Colonic mucosa (tissue), 4 donors: ENCODE measurements at regions not wholly inside any gene's neighbourhood (a gene's known extent, or its start where the extent isn't known, plus 50 kb on each side); places are given as distances from the start of the nearest gene placed in this dataset.

Experiments used
- DNase-seq: peaks from one replicate; pipeline ENCODE4 v3.0.0-alpha.2; 2020
- H3K27ac ChIP-seq: fragments of 200-600 bp; one replicate; pipeline ENCODE4 v1.8.0; 2021
- H3K27me3 ChIP-seq: fragments of 200-600 bp; one replicate; pipeline ENCODE4 v1.8.0; 2021
- H3K36me3 ChIP-seq: fragments of 200-600 bp; one replicate; pipeline ENCODE4 v1.8.0; 2021
- H3K4me1 ChIP-seq: fragments of 200-600 bp; one replicate; pipeline ENCODE4 v1.8.0; 2021; ENCODE audit warnings: mild to moderate bottlenecking
- H3K4me3 ChIP-seq: fragments of 200-600 bp; one replicate; pipeline ENCODE4 v1.8.0; 2021
- H3K9ac ChIP-seq, 2 donors: one replicate each; pipeline ENCODE4 v1.7.0; 2013; ENCODE audit warnings: control low read depth in 2 of 2, low read depth in 2 of 2, low read length in 2 of 2
- H3K9me3 ChIP-seq: fragments of 200-600 bp; one replicate; pipeline ENCODE4 v1.8.0; 2021
- intact Hi-C: fragments of 100-400 bp; cut with DNase I; formaldehyde crosslinking; loops from one replicate; pipeline ENCODE4 v1.14.1; 2022
- TF ChIP-seq, protein P1 (sequence below): fragments of 200-600 bp; IDR thresholded peaks from one replicate; pipeline ENCODE4 v1.8.0; 2022; ENCODE audit warnings: antibody characterized with exemption, mild to moderate bottlenecking
- donor health status: healthy.
- donor health status: DM: no; HTN: no; CAD: no.
- donor health status: DM: no; HTN: no; CAD: no.

DNA sequence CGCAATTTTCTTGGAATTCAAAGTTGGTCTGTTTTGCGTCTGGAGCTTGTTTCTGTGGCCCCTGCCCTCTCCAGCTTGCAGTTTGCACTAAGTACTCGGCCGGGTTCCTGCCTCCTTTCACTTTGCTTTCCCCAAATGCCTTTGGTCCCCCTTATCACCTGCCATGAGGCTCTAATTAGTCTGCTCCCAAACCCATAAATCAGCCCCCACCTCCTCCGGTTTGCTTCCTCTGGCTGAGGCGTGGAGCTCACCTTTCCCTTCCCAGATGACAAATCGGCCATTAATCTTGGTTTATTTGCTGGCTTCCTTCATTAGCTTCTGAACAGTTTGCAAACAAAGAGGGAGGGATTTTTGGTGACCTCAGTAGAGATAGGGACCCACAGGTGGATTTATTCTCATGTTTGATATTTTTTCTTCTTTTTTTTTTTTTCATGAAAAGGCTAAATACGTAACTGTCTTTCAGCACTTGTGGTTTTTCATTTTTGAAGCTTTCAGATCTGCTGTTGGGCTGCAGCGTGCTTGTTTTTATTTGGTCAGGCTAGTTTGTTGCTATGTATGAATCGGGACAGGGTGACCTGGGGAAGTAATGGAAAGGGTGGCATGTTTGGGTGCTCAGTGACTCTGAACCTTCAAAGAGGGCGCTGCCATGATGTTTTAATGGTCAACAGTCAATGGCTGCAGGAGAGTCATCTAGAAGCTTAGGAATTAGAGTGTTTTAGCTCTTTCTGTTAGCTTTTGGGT, 121.7 kb upstream of the JAG1 start:
- no peak overlapping the region for H3K9ac ChIP-seq
- H3K4me3 ChIP-seq = no peak overlapping the region
- TF ChIP-seq, protein P1, sequence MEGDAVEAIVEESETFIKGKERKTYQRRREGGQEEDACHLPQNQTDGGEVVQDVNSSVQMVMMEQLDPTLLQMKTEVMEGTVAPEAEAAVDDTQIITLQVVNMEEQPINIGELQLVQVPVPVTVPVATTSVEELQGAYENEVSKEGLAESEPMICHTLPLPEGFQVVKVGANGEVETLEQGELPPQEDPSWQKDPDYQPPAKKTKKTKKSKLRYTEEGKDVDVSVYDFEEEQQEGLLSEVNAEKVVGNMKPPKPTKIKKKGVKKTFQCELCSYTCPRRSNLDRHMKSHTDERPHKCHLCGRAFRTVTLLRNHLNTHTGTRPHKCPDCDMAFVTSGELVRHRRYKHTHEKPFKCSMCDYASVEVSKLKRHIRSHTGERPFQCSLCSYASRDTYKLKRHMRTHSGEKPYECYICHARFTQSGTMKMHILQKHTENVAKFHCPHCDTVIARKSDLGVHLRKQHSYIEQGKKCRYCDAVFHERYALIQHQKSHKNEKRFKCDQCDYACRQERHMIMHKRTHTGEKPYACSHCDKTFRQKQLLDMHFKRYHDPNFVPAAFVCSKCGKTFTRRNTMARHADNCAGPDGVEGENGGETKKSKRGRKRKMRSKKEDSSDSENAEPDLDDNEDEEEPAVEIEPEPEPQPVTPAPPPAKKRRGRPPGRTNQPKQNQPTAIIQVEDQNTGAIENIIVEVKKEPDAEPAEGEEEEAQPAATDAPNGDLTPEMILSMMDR = no peak
- no peak for DNase-seq
- H3K9me3 ChIP-seq = no peaks in the 10 kb centered on the region
- H3K36me3 ChIP-seq = no peaks in the 10 kb centered on the region
- H3K4me1 ChIP-seq = no peaks in the 10 kb centered on the region
- no peaks in the 10 kb centered on the region for H3K27me3 ChIP-seq
- intact Hi-C loops = no loop called here
- no peak overlapping the region for H3K27ac ChIP-seq

DNA sequence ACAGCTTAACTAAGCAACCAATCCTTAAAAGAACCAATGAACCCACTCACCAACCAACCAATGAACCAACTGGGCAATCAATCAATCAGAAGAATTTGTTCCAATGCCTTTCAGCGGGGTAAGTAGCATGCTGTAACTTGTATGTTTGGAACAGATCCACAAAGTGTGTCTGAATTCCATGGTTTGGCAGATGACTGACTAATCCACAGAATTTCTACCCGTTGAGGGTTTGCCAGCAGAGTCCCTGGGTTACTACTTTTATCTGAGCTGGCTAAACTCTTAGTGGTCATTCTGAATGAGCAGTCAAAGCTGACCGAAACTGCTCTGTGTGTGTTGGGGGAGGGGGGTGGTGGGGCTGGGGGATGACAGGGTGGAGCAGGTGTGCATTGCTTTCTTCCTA, 125.0 kb upstream of the JAG1 start:
- no peaks in the 10 kb centered on the region for H3K4me1 ChIP-seq
- no peak overlapping the region for H3K27ac ChIP-seq
- intact Hi-C loops = no loop called here
- no peak for DNase-seq
- no peaks in the 10 kb centered on the region for H3K27me3 ChIP-seq
- H3K36me3 ChIP-seq = no peaks in the 10 kb centered on the region
- H3K9ac ChIP-seq = no peak overlapping the region
- no peaks in the 10 kb centered on the region for H3K9me3 ChIP-seq
- no peak overlapping the region for H3K4me3 ChIP-seq
- TF ChIP-seq, protein P1 = no peak

DNA sequence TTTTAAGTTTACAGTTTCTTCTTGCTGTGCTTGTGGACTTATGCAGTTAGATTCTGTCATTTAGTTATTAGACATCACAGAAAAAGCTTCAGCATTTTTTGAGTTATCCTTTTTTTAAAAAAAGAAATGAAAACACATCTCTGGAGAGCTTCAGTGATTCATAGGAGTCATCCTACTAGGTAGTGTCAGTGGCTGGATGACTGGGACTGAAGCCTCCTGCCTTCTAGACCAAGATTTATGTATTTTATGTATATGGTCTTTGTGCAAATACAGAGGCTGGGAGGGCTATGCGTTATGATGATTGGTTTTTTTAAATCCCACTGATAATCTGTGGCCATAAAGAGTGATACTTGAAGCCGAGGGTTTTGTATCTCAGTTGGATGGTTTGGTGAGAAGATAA, 125.9 kb upstream of the JAG1 start:
- Histone ChIP-seq H3K27me3 (no peaks in the 10 kb centered on the region), H3K9ac (no peak overlapping the region), H3K4me3 (no peak overlapping the region), H3K36me3 (no peaks in the 10 kb centered on the region), H3K4me1 (no peaks in the 10 kb centered on the region), H3K27ac (no peak overlapping the region), H3K9me3 (no peaks in the 10 kb centered on the region)
- intact Hi-C loops = no loop called here
- TF ChIP-seq, protein P1 = no peak
- DNase-seq = no peak

- H3K27ac ChIP-seq = no peak overlapping the region
- no peaks in the 10 kb centered on the region for H3K9me3 ChIP-seq
- no peaks in the 10 kb centered on the region for H3K4me1 ChIP-seq
- H3K9ac ChIP-seq = no peak overlapping the region
- intact Hi-C loops = no loop called here
- TF ChIP-seq, protein P1 = no peak
- DNase-seq = no peak
- no peak overlapping the region for H3K4me3 ChIP-seq
- no peaks in the 10 kb centered on the region for H3K27me3 ChIP-seq
- H3K36me3 ChIP-seq = no peaks in the 10 kb centered on the region
These were observed 126.5 kb upstream of the JAG1 start for GRCh38 chr20:10800288-10800687.

DNA sequence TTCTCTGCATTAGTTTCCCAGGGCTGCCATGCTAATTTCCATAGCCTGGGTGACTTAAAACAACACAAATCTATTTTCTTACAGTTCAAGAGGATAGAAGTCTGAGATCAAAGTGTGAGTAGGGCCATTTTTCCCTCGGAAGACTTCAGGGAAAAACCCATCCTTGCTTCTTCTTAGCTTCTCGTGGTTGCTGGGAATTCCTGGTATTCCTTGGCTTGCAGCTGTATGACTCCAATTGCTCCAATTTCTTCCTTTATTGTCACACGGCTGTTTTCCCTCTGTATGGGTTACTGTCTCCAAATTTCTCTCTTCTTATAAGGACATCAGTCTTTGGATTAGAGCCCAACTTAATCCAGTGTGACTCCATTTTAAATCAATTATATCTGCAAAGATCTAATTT, 128.4 kb upstream of the JAG1 start:
- H3K27me3 ChIP-seq = no peaks in the 10 kb centered on the region
- no peaks in the 10 kb centered on the region for H3K4me1 ChIP-seq
- H3K36me3 ChIP-seq = no peaks in the 10 kb centered on the region
- H3K27ac ChIP-seq = no peak overlapping the region
- DNase-seq = no peak
- no peak overlapping the region for H3K9ac ChIP-seq
- TF ChIP-seq, protein P1 = no peak
- no peak overlapping the region for H3K4me3 ChIP-seq
- H3K9me3 ChIP-seq = no peaks in the 10 kb centered on the region
- intact Hi-C loops = no loop called here
